Endothelial cell of umbilical vein (primary cell): ENCODE measurements at regions not wholly inside any gene's neighbourhood (a gene's known extent, or its start where the extent isn't known, plus 50 kb on each side); places are given as distances from the start of the nearest gene placed in this dataset.

Source experiments
- BruUV-seq: library from RNA; stranded (reverse); fragments of 400-500 nt; replicated peaks from 2 replicates; lab custom pipeline; 2021; lab: Mats Ljungman, UMichigan
- CTCF ChIA-PET: fragments of 300-600, 350-600 bp; sonication (Branson Sonifier 250); formaldehyde crosslinking; loops from one replicate; lab custom pipeline; 2021; ENCODE audit warnings: antibody characterized with exemption, inconsistent platforms; lab: Charles Lee
- POLR2A ChIA-PET: fragments of 300-600, 350-600 bp; sonication (Branson Sonifier 250); formaldehyde crosslinking; loops from one replicate; lab custom pipeline; 2021; ENCODE audit warnings: antibody characterized with exemption, inconsistent platforms; lab: Charles Lee
- DNase-seq: peaks from one replicate; pipeline ENCODE4 v3.0.0-alpha.2; 2011; ENCODE audit warnings: low read depth, low spot score
- FAIRE-seq: peaks from 2 replicates; lab custom pipeline; 2011; peaks lifted over from hg19 to GRCh38; lab: Jason Lieb, UNC
- H2AFZ ChIP-seq: 2 replicates; pipeline ENCODE4 v1.6.0; 2012; ENCODE audit warnings: low read depth, low read length, control low read depth, inconsistent platforms
- H3K27ac ChIP-seq: 2 replicates; pipeline ENCODE4 v1.5.1; 2011; ENCODE audit warnings: low read depth, mild to moderate bottlenecking, control low read depth, low read length, moderate library complexity; ENCODE audit not compliant: insufficient read depth
- H3K27me3 ChIP-seq, 2 experiments: 2 replicates each; pipeline versions ENCODE4 v1.6.0 to v1.6.1; 2011; ENCODE audit warnings: low read length in 2 of 2, mixed read lengths in 1 of 2; ENCODE audit not compliant: control insufficient read depth in 2 of 2, insufficient read depth in 2 of 2
- H3K36me3 ChIP-seq, 2 experiments: 2 replicates in 1 of 2; 3 replicates in 1 of 2; pipeline ENCODE4 v1.5.1; 2011; ENCODE audit warnings: low read length in 2 of 2, mild to moderate bottlenecking in 1 of 2, moderate library complexity in 1 of 2; ENCODE audit not compliant: control insufficient read depth in 2 of 2, insufficient read depth in 2 of 2; ENCODE audit errors: extremely low read depth in 1 of 2
- H3K4me1 ChIP-seq: 3 replicates; pipeline ENCODE4 v1.5.1; 2011; ENCODE audit warnings: mild to moderate bottlenecking, low read length; ENCODE audit not compliant: control insufficient read depth, insufficient read depth; ENCODE audit errors: extremely low read depth
- H3K4me2 ChIP-seq: 2 replicates; pipeline ENCODE4 v1.6.1; 2011; ENCODE audit warnings: low read length, control low read depth, mixed read lengths; ENCODE audit not compliant: insufficient read depth
- H3K4me3 ChIP-seq, 3 experiments: fragments of 200-600 bp in 1 of 3; sonication (generic), shearing (Covaris generic) in 1 of 3; replicated peaks in 1 of 3; 2 replicates each; pipeline ENCODE4 v1.5.1; 2011 to 2016; ENCODE audit warnings: control low read depth in 3 of 3, low read length in 3 of 3, mild to moderate bottlenecking in 2 of 3, inconsistent platforms in 1 of 3, low read depth in 1 of 3, moderate library complexity in 1 of 3; ENCODE audit not compliant: insufficient read depth in 1 of 3
- H3K79me2 ChIP-seq: 2 replicates; pipeline ENCODE4 v1.6.0; 2012; ENCODE audit warnings: low read length, inconsistent platforms; ENCODE audit not compliant: control insufficient read depth, insufficient read depth
- H3K9ac ChIP-seq: replicated peaks from 2 replicates; pipeline ENCODE3; 2011; ENCODE audit warnings: low read length, control low read depth; ENCODE audit not compliant: insufficient read depth; ENCODE audit errors: extremely low read depth
- H3K9me1 ChIP-seq: replicated peaks from 3 replicates; pipeline ENCODE4 v1.6.0; 2011; ENCODE audit warnings: mild to moderate bottlenecking, low read length; ENCODE audit not compliant: control insufficient read depth, insufficient read depth; ENCODE audit errors: extremely low read depth
- H3K9me3 ChIP-seq: replicated peaks from 2 replicates; pipeline ENCODE4 v1.5.1; 2012; ENCODE audit warnings: low read length, inconsistent platforms; ENCODE audit not compliant: control insufficient read depth, insufficient read depth
- H4K20me1 ChIP-seq: replicated peaks from 2 replicates; pipeline ENCODE3; 2011; ENCODE audit warnings: mild to moderate bottlenecking, low read length; ENCODE audit not compliant: control insufficient read depth, insufficient read depth; ENCODE audit errors: extremely low read depth
- EZH2 ChIP-seq: IDR thresholded peaks from 2 replicates; pipeline ENCODE4 v1.6.1; 2012; ENCODE audit warnings: borderline replicate concordance, low read depth, mild to moderate bottlenecking, moderate library complexity, low read length, inconsistent platforms; ENCODE audit not compliant: severe bottlenecking
- FOS ChIP-seq: IDR thresholded peaks from 2 replicates; pipeline ENCODE4 v1.6.1; 2011; ENCODE audit warnings: mild to moderate bottlenecking, low read length, moderate library complexity, borderline replicate concordance; ENCODE audit not compliant: insufficient read depth
- GATA2 ChIP-seq: IDR thresholded peaks from 2 replicates; pipeline ENCODE4 v1.7.0; 2011; ENCODE audit warnings: low read depth, mild to moderate bottlenecking, moderate library complexity, mixed read lengths, low read length; ENCODE audit not compliant: insufficient read length, insufficient read depth
- JUN ChIP-seq: IDR thresholded peaks from 2 replicates; pipeline ENCODE4 v1.6.1; 2011; ENCODE audit warnings: borderline replicate concordance, low read depth; ENCODE audit not compliant: insufficient read length, insufficient read depth
- MYC ChIP-seq: IDR thresholded peaks from one replicate; pipeline ENCODE4 v1.6.1; 2011; ENCODE audit warnings: mild to moderate bottlenecking, low read depth, low read length
- POLR2A ChIP-seq: IDR thresholded peaks from 2 replicates; pipeline ENCODE4 v1.6.1; 2012; ENCODE audit warnings: low read depth, mild to moderate bottlenecking, control low read depth, low read length
- POLR2AphosphoS5 ChIP-seq: IDR thresholded peaks from 2 replicates; pipeline ENCODE4 v1.6.1; 2012; ENCODE audit warnings: low read depth, mild to moderate bottlenecking, control low read depth, low read length, moderate library complexity; ENCODE audit not compliant: insufficient read depth
- dilution Hi-C: fragments of 300-500 bp; cut with MboI; formaldehyde crosslinking; loops from one replicate; pipeline ENCODE4 v1.15.0; 2019; ENCODE audit warnings: low sequenced_read_pairs; ENCODE audit not compliant: extremely low pct_ligation_motif_present
- intact Hi-C: fragments of 100-400 bp; cut with micrococcal nuclease; formaldehyde crosslinking; loops from one replicate; pipeline ENCODE4 v1.10.0; 2022
- TF ChIP-seq, protein P1 (sequence below), 2 donors: IDR thresholded peaks; 1 replicate in 1 of 2; 2 replicates in 1 of 2; pipeline ENCODE4 v1.5.1; 2011; ENCODE audit warnings: low read length in 2 of 2, mild to moderate bottlenecking in 2 of 2, moderate library complexity in 2 of 2, control low read depth in 1 of 2, inconsistent platforms in 1 of 2, low read depth in 1 of 2; ENCODE audit not compliant: insufficient read depth in 1 of 2; ENCODE audit errors: extremely low read depth in 1 of 2
- TF ChIP-seq, protein P2 (sequence below): IDR thresholded peaks from 2 replicates; pipeline ENCODE4 v1.6.1; 2011; ENCODE audit not compliant: insufficient read depth, insufficient read length

DNA sequence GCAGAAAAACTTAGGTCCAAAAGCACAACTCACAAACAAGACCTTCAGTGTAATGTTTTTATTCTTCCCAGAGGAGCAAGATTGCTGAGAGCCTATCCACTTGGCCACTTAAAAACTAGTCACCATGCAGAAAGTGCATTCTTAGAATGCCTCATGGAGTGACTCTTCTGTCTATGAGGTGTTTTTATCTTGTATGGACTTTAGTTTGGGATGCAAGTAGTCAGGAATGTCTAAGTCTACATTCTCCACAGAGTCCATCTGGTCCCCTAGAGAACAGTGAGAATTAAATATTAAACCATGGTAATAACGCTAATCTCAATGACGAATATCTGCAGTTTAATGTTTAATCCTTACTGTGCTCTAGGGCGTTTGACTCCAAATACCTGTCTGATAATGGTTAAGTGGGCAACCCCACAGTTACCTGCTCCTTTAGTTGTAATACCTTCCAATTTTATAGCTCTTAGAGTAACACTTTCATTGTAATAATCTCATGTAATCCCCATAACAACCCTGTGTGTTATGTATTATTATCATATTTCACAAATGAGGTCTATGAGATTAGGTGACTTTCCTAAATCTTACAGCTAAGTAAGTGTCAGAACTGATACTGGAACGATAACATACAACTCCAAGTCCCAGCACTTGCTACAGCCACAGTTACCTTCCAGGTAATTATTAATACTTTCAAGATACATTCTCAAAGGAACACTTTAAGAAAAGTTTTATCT is 235.6 kb upstream of the JADE1 start:
- peak overlapping the region; percentile 22 for H3K27ac ChIP-seq
- DNase-seq (no peak), FAIRE-seq (no peak)
- peaks cover 38% of the 10 kb centered on the region for H3K4me1 ChIP-seq
- H4K20me1 ChIP-seq: no peaks in the 10 kb centered on the region
- TF ChIP-seq MYC (no peak), FOS (no peak), GATA2 (no peak), JUN (no peak), EZH2 (no peak), POLR2A (no peak), POLR2AphosphoS5 (no peak)
- TF ChIP-seq, protein P1, sequence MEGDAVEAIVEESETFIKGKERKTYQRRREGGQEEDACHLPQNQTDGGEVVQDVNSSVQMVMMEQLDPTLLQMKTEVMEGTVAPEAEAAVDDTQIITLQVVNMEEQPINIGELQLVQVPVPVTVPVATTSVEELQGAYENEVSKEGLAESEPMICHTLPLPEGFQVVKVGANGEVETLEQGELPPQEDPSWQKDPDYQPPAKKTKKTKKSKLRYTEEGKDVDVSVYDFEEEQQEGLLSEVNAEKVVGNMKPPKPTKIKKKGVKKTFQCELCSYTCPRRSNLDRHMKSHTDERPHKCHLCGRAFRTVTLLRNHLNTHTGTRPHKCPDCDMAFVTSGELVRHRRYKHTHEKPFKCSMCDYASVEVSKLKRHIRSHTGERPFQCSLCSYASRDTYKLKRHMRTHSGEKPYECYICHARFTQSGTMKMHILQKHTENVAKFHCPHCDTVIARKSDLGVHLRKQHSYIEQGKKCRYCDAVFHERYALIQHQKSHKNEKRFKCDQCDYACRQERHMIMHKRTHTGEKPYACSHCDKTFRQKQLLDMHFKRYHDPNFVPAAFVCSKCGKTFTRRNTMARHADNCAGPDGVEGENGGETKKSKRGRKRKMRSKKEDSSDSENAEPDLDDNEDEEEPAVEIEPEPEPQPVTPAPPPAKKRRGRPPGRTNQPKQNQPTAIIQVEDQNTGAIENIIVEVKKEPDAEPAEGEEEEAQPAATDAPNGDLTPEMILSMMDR (IDR thresholded peaks at IDR 0.05; ENCODE audit: extremely low read depth in 1 of 2, insufficient read depth in 1 of 2, low read depth in 1 of 2, low read length in 2 of 2): no peak
- TF ChIP-seq, protein P2, sequence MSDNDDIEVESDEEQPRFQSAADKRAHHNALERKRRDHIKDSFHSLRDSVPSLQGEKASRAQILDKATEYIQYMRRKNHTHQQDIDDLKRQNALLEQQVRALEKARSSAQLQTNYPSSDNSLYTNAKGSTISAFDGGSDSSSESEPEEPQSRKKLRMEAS: no peak
- no peaks in the 10 kb centered on the region for H3K79me2 ChIP-seq
- no peak overlapping the region for H2AFZ ChIP-seq
- dilution Hi-C loops (no loop called here), intact Hi-C loops (loop anchor here (1.0 to 5.0 kb wide), 7 partner anchors 27 to 382 kb away; partner anchors contain the start of genes JADE1 and PGRMC2)
- H3K9me1 ChIP-seq: no peaks in the 10 kb centered on the region
- no peak overlapping the region for H3K9ac ChIP-seq
- POLR2A ChIA-PET: no interaction called here
- no peaks in the 10 kb centered on the region for H3K36me3 ChIP-seq
- no peak overlapping the region for H3K4me2 ChIP-seq
- no peaks in the 10 kb centered on the region for H3K9me3 ChIP-seq
- no peak overlapping the region for H3K4me3 ChIP-seq
- no peaks in the 10 kb centered on the region for H3K27me3 ChIP-seq
- BruUV-seq: no TSS peak
- CTCF ChIA-PET: interaction anchor here (1.1 to 5.1 kb wide), 9 partner anchors 10 to 288 kb away, joined by 4 to 47 read pairs (median 7); partner anchors contain the start of gene JADE1
